Panc1 (cell line): ENCODE measurements at regions not wholly inside any gene's neighbourhood (a gene's known extent, or its start where the extent isn't known, plus 50 kb on each side); places are given as distances from the start of the nearest gene placed in this dataset.

Source experiments
- POLR2AphosphoS5 ChIP-seq: IDR thresholded peaks from 2 replicates; pipeline ENCODE4 v1.6.1; 2012; ENCODE audit warnings: mild to moderate bottlenecking, low read depth, low read length, moderate library complexity
- SIN3A ChIP-seq: IDR thresholded peaks from 2 replicates; pipeline ENCODE4 v1.6.1; 2012; ENCODE audit warnings: low read depth, mild to moderate bottlenecking, low read length, moderate library complexity, borderline replicate concordance; ENCODE audit not compliant: insufficient read depth
- TCF7L2 ChIP-seq: IDR thresholded peaks from 2 replicates; pipeline ENCODE4 v1.6.1; 2011; ENCODE audit warnings: mild to moderate bottlenecking, low read depth, low read length, inconsistent platforms
- TF ChIP-seq, protein P1 (sequence below): fragments of 450-650 bp; IDR thresholded peaks from 2 replicates; pipeline ENCODE4 v1.5.1; 2017; ENCODE audit warnings: mild to moderate bottlenecking

GRCh38 chr7:81201188-81201587, 282.3 kb upstream of the SEMA3C start:
- TF ChIP-seq, protein P1, sequence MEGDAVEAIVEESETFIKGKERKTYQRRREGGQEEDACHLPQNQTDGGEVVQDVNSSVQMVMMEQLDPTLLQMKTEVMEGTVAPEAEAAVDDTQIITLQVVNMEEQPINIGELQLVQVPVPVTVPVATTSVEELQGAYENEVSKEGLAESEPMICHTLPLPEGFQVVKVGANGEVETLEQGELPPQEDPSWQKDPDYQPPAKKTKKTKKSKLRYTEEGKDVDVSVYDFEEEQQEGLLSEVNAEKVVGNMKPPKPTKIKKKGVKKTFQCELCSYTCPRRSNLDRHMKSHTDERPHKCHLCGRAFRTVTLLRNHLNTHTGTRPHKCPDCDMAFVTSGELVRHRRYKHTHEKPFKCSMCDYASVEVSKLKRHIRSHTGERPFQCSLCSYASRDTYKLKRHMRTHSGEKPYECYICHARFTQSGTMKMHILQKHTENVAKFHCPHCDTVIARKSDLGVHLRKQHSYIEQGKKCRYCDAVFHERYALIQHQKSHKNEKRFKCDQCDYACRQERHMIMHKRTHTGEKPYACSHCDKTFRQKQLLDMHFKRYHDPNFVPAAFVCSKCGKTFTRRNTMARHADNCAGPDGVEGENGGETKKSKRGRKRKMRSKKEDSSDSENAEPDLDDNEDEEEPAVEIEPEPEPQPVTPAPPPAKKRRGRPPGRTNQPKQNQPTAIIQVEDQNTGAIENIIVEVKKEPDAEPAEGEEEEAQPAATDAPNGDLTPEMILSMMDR: no peak
- TF ChIP-seq POLR2AphosphoS5 (no peak), TCF7L2 (no peak), SIN3A (no peak)
